ENCODE measurements at regions not wholly inside any gene's neighbourhood (a gene's known extent, or its start where the extent isn't known, plus 50 kb on each side); places are given as distances from the start of the nearest gene placed in this dataset.
"Not testable (repeated sequence)": the region's sequence is repeated elsewhere in the genome, so short reads cannot be mapped to it uniquely, and the experiment has no call there.

DNA sequence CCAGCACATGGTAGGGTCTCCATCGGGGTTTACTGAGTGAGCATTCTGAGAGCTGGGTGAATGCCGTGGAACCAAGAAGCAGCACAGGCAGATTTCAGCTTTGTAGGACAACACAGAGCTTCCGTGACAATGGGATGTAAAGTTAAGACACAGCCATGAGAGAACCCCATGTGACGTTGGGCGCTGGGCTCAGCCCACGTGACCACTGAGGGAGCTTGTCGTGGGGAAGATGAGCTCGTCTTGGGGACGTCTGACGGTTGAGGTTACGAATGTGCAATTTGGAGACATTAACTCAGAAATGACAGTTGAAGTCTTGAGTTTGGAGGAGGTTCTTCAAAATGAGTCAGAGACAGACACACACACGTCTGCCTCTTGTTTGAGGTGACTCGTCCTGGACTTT is 51.5 kb upstream of the MUC20 start:
- DNase-seq; intact Hi-C loops (cut with DNase I, micrococcal nuclease); ATAC-seq: not testable (repeated sequence)

DNA sequence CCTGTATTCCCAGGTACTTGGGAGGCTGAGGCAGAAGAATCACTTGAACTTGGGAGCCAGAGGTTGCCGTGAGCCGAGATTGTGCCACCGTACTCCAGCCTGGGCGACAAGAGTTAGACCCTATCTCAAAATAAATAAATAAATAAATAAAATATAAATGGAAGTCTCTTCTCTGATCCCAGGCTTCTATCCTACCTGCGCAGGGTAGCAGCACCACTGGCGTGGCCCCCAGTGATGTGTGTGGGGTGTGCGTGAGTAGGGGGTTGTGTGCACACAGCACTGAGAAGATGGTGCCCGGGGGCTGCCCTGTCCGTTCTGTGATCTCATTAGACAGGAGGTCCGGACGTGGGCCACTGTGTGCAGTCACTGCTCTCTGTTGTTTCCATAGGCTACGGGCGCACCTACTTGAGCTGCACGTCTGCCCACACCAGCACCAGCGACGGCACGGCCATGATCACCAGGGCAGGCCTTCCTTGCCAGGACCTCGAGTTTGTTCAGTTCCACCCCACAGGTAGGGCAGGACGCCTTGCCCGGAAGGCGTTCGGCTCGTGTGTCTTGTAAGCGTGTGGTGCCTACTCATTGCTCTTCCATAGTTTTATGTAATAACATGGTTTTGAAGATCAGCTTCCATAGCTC is 52.5 kb upstream of the MUC20 start:
- ATAC-seq = peak; percentile 14
- intact Hi-C loops (cut with DNase I, micrococcal nuclease); DNase-seq: not testable (repeated sequence)

DNA sequence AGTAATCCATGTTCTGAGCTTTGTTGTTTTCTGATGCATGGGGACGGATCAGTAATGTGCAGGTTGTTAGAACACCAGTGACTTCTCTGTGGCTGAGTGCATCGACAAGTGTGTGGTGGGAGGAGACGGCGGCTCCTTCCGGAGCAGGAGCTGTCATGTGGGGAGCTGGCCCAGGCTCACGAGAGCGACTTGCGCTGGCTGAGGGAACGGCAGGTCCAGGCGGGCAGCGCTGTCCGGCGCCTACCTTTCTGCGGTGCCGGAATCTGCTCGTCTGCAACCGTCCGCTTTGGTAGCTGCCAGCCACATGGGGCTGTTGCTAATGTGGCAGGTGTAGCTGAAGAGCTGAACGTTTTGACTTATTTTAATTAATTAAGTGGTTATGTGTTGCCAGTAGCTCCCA is 55.5 kb upstream of the MUC20 start:
- ATAC-seq = peak; percentile 11
- intact Hi-C loops (cut with DNase I, micrococcal nuclease); DNase-seq: not testable (repeated sequence)

DNA sequence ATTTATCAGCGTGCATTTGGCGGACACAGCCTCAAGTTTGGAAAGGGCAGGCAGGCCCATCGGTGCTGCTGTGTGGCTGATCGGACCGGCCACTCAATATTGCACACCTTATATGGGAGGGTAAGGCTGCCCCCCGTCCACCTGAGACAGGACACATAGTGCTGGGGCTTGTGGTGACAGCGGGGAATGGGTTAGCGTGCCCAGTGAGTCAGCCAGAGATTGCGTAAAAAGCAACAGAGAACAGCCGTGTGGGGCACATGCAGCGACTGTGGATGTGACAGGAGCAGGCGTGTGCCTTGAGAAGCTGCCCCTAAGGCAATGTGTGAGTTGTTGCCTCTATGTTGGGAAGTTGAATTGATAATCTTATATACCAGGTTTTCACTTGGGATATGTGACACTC is 56.6 kb upstream of the MUC20 start:
- ATAC-seq; DNase-seq; intact Hi-C loops (cut with DNase I, micrococcal nuclease): not testable (repeated sequence)

DNA sequence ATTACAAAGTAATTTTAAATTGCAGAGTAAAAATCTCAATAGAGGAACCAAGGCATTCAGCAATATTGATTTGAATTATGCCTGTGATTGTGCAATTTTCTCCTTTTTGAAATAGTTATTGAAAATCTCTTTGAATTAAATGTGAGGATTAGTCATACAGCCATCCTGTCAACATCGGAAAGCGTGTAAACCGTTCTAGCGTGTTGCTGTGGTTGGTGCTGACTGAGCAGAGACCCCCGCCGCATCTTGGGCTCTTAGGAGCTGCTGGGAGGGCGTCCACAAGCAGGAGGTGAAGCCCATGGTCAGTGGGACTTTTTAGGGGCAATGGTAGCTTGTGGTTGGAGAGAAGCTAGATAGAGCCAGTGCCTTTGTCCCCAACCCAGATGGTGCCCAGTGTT is 61.6 kb upstream of the MUC20 start:
- DNase-seq; intact Hi-C loops (cut with DNase I, micrococcal nuclease); ATAC-seq: not testable (repeated sequence)

DNA sequence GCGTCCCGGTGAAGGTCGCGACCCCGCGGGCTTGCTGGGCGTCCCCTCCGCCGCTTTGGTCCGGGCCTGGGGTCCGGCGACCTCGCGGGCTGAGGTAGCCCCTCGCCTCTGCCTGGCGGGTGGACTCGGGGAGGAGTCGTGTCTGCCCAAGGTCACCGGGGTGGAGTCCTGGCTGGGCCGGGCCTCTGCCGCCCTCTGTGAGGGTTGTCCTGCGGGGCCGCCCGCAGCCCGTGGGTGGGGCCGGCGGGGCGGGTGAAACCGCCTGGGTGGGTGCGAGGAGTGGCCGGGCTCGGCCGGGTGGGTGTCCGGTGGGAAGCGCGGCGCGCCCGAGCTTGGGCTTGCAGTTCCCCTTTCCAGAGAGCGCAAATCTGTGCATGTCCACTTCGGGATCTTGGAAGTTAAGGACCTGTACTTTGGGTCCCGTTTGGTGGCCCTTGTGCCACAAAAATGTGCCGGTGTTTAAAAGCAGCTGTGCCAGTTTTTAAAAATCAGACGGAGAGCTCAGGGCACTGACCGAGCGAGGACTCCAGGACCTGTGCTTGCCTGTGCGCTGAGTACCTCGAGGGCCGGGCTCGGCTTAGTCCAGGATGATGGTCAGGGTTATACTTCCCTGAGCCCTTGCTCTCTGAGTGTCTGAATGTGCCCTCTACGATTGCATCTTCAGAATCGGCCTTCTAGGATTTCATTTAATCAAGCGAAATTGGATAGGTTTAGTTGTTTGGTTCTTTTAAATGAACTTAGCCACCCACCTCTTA is 62.2 kb upstream of the MUC20 start:
- ATAC-seq = peak; percentile 87
- intact Hi-C loops (cut with DNase I, micrococcal nuclease); DNase-seq: not testable (repeated sequence)

DNA sequence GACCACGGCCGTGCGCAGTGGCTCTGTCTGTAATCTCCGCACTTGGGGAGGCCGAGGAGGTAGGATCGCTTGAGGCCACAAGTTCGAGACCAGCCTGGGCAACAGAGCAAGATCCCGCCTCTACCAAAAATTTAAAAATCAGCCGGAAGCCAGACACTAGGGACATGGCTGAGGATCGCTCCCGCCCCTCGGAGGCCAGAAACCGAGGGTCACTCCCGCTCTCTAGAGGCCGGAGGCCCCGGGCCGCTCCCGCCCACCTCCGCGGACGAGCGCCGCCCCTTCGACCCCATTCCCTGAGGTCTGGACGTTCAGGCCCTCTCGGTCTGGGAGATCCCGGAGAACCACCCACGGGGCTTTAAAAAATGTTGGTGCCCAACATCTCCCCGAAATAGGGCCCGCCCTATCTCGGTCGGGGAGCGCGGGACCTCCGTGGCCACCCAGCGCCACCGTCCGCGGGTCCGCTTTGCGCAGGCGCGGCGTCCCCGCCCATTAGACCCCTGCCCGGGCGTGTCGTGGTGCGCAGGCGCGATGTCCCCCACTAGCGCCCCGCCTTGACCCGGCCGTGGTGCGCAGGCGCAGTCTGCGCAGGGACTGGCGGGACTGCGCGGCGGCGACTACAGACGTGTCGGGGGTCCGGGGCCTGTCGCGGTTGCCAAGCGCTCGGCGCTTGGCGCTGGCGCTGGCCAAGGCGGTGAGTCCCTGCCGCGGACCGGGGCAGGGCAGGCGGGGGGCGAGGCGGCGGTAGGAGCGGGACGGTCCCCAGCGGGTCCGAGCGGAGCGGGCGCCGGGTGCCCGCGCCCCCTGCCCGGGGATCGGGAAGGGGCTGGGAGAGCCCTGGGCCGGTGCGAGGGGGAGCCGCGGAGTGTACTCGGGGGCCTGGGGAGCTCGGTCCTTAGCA is 63.1 kb upstream of the MUC20 start:
- peak; percentile 85 for ATAC-seq
- intact Hi-C loops (cut with DNase I, micrococcal nuclease) = not testable (repeated sequence)

DNA sequence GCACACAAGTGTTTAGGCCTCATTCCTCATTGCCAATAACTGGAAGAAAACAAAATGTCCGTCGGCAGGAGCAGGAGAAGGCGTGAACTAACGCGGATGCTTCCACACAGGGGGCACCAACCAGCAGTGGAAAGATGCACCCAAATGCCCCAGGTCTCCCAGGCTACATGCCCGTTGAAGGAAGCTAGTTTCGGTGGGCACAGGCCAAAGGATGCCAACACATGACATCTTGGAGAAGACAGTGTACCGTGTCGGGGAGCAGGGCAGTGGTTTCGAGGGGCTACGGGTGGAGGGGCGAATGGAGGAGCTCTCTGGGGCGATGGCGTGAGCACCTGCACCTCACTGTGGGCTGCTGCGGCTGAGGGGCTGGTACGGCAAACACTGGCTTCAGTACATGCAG is 64.7 kb upstream of the MUC20 start:
- intact Hi-C loops (cut with DNase I, micrococcal nuclease); DNase-seq; ATAC-seq: not testable (repeated sequence)

More for the DNA sequence above, 63.1 kb upstream of the MUC20 start:
- DNase-seq = peak; percentile 85 to 89

DNA sequence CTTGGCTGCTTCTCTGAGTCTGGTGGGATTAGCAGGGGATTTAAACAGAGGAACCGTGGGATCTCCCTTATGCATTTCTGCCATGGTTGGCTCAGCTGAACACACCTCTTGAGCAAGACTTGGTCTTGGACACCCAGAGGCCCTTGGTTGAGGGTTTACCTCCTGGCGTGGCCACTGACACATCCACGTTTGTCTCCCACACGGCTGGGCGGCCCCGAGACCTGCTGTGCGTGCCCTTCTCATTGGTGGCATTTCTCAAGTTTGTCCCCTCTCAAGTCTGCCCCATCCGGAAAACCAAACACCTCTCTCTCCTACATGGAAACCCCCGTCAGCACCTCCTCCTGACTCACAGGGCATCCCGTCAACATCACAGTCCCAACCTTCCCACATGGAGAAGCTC is 66.0 kb upstream of the MUC20 start:
- DNase-seq; ATAC-seq; intact Hi-C loops (cut with DNase I, micrococcal nuclease): not testable (repeated sequence)

DNA sequence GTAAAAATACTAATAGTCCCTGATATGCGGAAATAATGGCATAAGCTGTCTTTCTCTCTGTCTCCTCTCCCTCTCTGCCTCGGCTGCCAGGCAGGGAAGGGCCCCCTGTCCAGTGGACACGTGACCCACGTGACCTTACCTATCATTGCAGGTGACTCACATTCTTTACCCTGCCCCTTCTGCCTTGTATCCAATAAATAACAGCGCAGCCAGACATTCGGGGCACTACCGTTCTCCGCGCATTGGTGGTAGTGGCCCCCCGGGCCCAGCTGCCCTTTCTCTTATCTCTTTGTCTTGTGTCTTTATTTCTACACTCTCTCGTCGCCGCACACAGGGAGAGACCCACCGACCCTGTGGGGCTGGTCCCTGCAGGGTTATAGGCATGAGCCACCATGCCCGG is 66.6 kb upstream of the MUC20 start:
- ATAC-seq; DNase-seq; intact Hi-C loops (cut with DNase I, micrococcal nuclease): not testable (repeated sequence)

DNA sequence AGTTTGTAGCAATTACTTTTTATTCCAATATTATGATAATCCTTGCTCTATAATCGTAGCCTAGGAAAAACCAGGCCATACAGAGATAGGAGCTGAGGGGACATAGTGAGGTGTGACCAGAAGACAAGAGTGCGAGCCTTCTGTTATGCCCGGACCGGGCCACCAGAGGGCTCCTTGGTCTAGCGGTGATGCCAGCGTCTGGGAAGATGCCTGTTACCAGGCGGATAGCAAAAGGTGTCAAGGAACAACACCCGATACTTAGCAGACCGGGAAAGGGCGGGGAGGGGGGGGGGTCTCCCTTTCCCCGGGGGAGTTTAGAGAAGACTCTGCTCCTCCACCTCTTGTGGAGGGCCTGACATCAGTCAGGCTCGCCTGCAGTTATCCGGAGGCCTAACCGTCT is 67.1 kb upstream of the MUC20 start:
- ATAC-seq; DNase-seq; intact Hi-C loops (cut with DNase I, micrococcal nuclease): not testable (repeated sequence)

DNA sequence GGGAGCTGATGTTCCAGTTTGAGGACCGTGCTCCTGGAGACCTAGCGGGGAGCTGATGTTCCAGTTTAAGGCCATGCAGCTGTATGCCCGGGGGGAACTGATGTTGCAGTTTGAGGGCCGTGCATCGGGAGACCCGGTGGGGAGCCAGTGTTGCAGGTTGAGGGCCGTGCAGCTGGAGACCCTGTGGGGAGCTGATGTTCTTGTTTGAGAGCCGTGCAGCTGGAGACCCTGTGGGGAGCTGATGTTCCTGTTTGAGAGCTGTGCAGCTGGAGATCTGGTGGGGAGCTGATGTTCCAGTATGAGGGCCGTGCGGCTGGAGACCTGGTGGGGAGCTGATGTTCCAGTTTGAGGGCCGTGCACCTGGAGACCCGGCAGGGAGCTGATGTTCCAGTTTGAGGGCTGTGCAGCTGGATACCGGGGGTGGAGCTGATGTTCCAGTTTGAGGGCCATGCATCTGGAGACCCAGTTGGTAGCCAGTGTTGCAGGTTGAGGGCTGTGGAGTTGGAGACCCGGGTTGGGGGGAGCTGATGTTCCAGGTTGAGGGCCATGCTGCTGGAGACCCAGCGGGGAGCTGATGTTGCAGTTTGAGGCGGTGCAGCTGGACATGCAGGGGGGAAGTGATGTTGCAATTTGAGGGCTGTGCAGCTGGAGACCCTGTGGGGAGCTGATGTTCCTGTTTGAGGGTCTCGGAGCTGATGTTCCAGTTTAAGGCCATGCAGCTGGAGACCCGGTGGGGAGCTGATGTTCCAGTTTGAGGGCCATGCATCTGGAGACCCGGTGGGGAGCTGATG is 64.4 kb upstream of the APOD start:
- intact Hi-C loops (cut with DNase I, micrococcal nuclease); ATAC-seq; DNase-seq: not testable (repeated sequence)

DNA sequence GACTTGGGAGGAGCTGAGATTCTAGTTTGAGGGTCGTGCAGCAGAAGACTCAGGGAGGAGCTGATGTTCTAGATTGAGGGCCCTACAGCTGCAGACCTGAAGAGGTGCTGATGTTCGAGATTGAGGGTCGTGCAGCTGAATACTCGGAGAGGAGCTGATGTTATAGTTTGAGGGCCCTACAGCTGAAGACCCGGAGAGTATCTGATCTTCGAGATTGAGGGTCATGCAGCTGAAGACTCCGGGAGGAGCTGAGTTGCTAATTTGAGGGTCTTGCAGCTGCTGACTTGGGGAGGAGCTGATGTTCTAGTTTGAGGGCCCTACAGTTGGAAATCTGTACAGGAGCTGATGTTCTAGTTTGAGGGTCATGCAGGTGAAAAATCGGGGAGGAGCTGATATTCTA is 62.1 kb upstream of the APOD start:
- DNase-seq; ATAC-seq; intact Hi-C loops (cut with DNase I, micrococcal nuclease): not testable (repeated sequence)

DNA sequence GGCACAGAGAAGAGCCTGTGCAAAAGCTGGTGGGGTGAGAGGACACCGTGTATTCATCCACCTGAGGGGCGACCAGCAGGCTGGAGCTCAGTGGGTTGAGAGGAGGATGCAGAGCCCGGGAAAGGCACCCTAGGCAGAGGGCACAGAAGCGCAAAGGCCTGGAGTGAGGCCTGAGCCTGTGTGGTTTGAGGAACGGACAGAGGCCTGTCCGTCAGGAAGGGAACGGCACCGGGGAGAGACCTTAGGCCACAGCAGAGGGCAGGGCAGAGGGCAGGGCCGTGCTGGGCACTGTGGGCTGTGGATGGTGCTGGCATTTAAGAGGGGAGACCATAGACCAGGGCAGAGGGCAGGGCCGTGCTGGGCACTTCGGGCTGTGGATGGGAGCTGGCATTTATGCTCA is 59.5 kb upstream of the APOD start:
- ATAC-seq; DNase-seq; intact Hi-C loops (cut with DNase I, micrococcal nuclease): not testable (repeated sequence)

DNA sequence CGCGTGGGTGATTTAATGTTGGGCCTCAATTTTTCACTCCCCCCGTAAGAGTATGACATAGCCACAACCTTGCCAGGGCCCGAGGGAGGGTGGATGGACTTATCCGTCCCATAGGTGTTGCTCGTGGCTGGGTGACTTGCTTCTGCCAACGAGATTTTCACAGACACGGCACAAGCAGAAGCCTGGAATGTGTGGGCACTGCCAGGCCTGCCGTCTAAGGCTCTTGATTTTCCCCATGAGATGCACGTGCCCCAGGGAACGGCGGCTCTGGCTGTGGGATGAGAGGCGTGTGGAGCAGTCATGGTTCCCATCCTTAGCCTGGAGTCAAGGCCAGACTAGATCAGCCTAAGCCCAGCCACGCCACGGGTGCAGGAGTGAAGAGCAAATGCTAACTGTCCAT is 58.6 kb upstream of the APOD start:
- DNase-seq; intact Hi-C loops (cut with DNase I, micrococcal nuclease); ATAC-seq: not testable (repeated sequence)

DNA sequence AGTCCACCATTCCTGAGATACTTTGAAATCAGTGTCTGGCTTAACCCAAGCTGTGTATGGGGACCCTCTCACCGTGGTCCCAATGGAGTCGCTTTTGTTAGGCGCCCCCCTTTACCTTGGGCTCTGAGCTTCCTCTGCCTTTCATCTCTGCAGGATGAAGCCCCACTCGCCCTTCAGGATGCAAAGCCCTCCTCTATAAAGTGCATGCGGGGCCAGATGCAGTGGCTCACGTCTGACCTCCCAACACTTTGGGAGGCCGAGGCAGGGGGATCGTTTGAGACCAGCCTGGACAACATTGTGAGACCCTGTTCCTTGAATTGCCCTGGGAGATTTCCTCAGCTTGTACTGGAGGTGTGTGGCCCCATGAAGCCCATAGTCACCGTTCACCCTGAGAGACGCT is 54.7 kb upstream of the APOD start:
- ATAC-seq; DNase-seq; intact Hi-C loops (cut with DNase I, micrococcal nuclease): not testable (repeated sequence)

DNA sequence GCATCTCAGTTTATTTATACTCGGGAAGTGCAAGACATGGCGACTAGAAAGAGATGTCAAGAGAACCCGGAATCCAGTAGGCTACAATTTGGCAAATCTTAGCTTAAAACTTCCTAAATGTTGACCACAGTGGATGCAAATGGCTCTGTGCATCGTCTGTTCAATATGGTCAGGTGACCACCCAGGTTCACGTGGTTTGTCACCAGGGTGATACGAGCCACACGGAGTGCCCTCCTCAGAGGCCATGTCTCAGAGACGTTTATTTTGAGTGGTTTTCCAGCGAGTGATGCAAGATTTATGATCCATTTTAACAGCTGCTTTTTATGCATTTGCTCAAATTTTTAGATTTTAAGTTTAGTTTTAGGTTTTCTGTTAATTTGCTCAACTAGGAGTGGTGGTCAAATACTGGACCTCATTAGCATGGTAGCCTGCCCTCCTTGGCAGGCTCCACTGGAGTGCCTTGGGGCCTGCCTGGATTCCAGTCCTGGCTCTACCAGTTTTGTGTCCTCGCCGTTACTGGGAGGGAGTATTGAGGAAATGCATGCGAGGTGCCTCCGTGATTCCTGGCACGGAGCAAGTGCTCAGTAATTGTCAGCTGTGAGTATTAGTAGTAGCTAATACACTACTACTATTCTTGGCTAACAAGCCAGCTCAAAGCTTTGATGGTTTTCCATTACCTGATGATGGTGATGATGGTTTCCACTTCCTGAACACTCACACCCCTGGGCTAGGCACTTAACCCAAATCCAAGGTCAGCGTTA is 53.9 kb upstream of the APOD start:
- intact Hi-C loops (cut with DNase I, micrococcal nuclease); DNase-seq; ATAC-seq: not testable (repeated sequence)

DNA sequence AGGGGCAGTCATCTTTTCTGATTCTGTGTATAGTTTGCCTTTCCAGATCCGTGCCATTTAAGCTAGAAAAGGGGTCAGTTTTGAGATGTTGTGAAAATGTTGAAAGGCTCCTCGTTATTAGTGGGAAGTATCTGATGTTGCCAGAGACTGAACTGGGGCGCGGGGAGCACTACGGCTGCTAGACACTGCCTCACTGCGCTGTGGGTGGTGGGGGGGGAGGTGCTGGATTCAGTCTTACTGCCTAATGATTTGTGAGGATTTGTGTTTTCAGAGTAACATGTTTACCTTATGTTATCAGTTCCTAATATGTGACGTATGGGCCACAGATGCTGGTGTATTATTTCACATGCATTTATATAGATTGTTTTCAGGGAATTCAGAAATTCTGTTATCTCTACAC is 53.3 kb upstream of the APOD start:
- intact Hi-C loops (cut with DNase I, micrococcal nuclease); ATAC-seq; DNase-seq: not testable (repeated sequence)

Measured in left colon (tissue), 2 donors.